Skeletal muscle cell (primary cell): ENCODE measurements at regions not wholly inside any gene's neighbourhood (a gene's known extent, or its start where the extent isn't known, plus 50 kb on each side); places are given as distances from the start of the nearest gene placed in this dataset.

Experiments
- DNase-seq: peaks from one replicate; pipeline ENCODE4 v3.0.0-alpha.2; 2010; ENCODE audit warnings: low read depth
- H3K4me3 ChIP-seq: 2 replicates; pipeline ENCODE4 v1.5.1; 2011; ENCODE audit warnings: low read depth, mild to moderate bottlenecking, control low read depth, low read length, moderate library complexity

GRCh38 chr21:16476056-16476825, 746.5 kb downstream of the USP25 start:
- no peak overlapping the region for H3K4me3 ChIP-seq
- no peak for DNase-seq

- H3K4me3 ChIP-seq, result no peak overlapping the region
- DNase-seq, result no peak
Measured at GRCh38 chr21:16488042-16488441, 758.3 kb downstream of the USP25 start.

GRCh38 chr21:16492356-16492755, 762.6 kb downstream of the USP25 start:
- no peak for DNase-seq
- H3K4me3 ChIP-seq, result no peak overlapping the region

GRCh38 chr21:16492892-16493291, 763.1 kb downstream of the USP25 start:
- no peak overlapping the region for H3K4me3 ChIP-seq

GRCh38 chr21:16496609-16497008, 766.8 kb downstream of the USP25 start:
- DNase-seq, result no peak
- no peak overlapping the region for H3K4me3 ChIP-seq

More at GRCh38 chr21:16492892-16493291, 763.1 kb downstream of the USP25 start:
- no peak for DNase-seq

- H3K4me3 ChIP-seq, result no peak overlapping the region
- DNase-seq, result no peak
Measured at GRCh38 chr21:16500271-16500670, 770.5 kb downstream of the USP25 start.

- DNase-seq, result no peak
- no peak overlapping the region for H3K4me3 ChIP-seq
Measured at GRCh38 chr21:16502273-16502672, 772.5 kb downstream of the USP25 start.

GRCh38 chr21:16502897-16503296, 773.1 kb downstream of the USP25 start:
- no peak overlapping the region for H3K4me3 ChIP-seq
- no peak for DNase-seq

- no peak overlapping the region for H3K4me3 ChIP-seq
- DNase-seq, result no peak
Measured at GRCh38 chr21:16504281-16504680, 774.5 kb downstream of the USP25 start.

- H3K4me3 ChIP-seq, result no peak overlapping the region
- no peak for DNase-seq
Measured at GRCh38 chr21:16504766-16505165, 775.0 kb downstream of the USP25 start.

GRCh38 chr21:16509476-16509875, 779.7 kb downstream of the USP25 start:
- peak; percentile 22 for DNase-seq

GRCh38 chr21:16514316-16514715, 784.5 kb downstream of the USP25 start:
- DNase-seq, result no peak
- H3K4me3 ChIP-seq, result no peak overlapping the region

More at GRCh38 chr21:16509476-16509875, 779.7 kb downstream of the USP25 start:
- no peak overlapping the region for H3K4me3 ChIP-seq

GRCh38 chr21:16517383-16517782, 787.6 kb downstream of the USP25 start:
- no peak for DNase-seq
- H3K4me3 ChIP-seq, result no peak overlapping the region

GRCh38 chr21:16519036-16519435, 789.3 kb downstream of the USP25 start:
- H3K4me3 ChIP-seq, result no peak overlapping the region
- no peak for DNase-seq

- no peak for DNase-seq
Measured at GRCh38 chr21:16519644-16520043, 789.9 kb downstream of the USP25 start.

GRCh38 chr21:16522548-16522947, 792.8 kb downstream of the USP25 start:
- peak; percentile 31 for DNase-seq

More at GRCh38 chr21:16519644-16520043, 789.9 kb downstream of the USP25 start:
- no peak overlapping the region for H3K4me3 ChIP-seq

GRCh38 chr21:16530656-16531055, 800.9 kb downstream of the USP25 start:
- no peak for DNase-seq
- no peak overlapping the region for H3K4me3 ChIP-seq

More at GRCh38 chr21:16522548-16522947, 792.8 kb downstream of the USP25 start:
- no peak overlapping the region for H3K4me3 ChIP-seq

- peak; percentile 37 for DNase-seq
- H3K4me3 ChIP-seq, result no peak overlapping the region
Measured at GRCh38 chr21:16532840-16533239, 803.1 kb downstream of the USP25 start.

- DNase-seq, result peak; percentile 32
- H3K4me3 ChIP-seq, result peak overlapping the region; percentile 39
Measured at GRCh38 chr21:16533692-16534407, 804.1 kb downstream of the USP25 start.

- DNase-seq, result peak; percentile 65
- H3K4me3 ChIP-seq, result peak overlapping the region; percentile 39
Measured at GRCh38 chr21:16534408-16535101, 804.8 kb downstream of the USP25 start.
